ENCODE measurements at regions not wholly inside any gene's neighbourhood (a gene's known extent, or its start where the extent isn't known, plus 50 kb on each side); places are given as distances from the start of the nearest gene placed in this dataset.

GRCh38 chr2:147632198-147632597 is 212.6 kb upstream of the ACVR2A start:
- Histone ChIP-seq H3K27me3 (replicated peaks in 2 of 5; ENCODE audit: control insufficient read depth in 4 of 5, insufficient read depth in 5 of 5, low read length in 4 of 5) (no peaks in the 10 kb centered on the region), H3K9me3 (ENCODE audit: control extremely low read depth in 1 of 5, control insufficient read depth in 4 of 5, insufficient read depth in 2 of 5, low read depth in 1 of 5, low read length in 4 of 5) (no peaks in the 10 kb centered on the region), H3K27ac (ENCODE audit: insufficient read depth in 1 of 2, low read depth in 1 of 2, low read length in 2 of 2, poor library complexity in 1 of 2, severe bottlenecking in 2 of 2) (no peak overlapping the region), H3K36me3 (ENCODE audit: control insufficient read depth in 4 of 4, insufficient read depth in 4 of 4, low read length in 3 of 4) (no peaks in the 10 kb centered on the region), H3K4me1 (ENCODE audit: control extremely low read depth in 1 of 4, control insufficient read depth in 4 of 4, insufficient read depth in 4 of 4, low read length in 3 of 4) (peaks cover 20 to 38% (median 28%) of the 10 kb centered on the region in 4 experiments), H3K4me3 (ENCODE audit: control insufficient read depth in 1 of 7, extremely low read depth in 1 of 7, insufficient read depth in 4 of 7, low read depth in 2 of 7, low read length in 6 of 7) (no peak overlapping the region)
- CTCF ChIA-PET, result interaction anchor here (0.9 kb wide), 1 partner anchor 17 kb away, joined by 3 read pairs; no protein-coding TSS in a partner anchor
- DNase-seq, result peak; percentile 14 to 86 (median 79)
- POLR2A ChIA-PET, result no interaction called here
- 80% methylated on average over 1 of the region's 1 CpG for WGBS (ENCODE audit: insufficient coverage)

- no peaks in the 10 kb centered on the region for H3K36me3 ChIP-seq (ENCODE audit: control insufficient read depth in 4 of 4, insufficient read depth in 4 of 4, low read length in 3 of 4)
- no peaks in the 10 kb centered on the region for H3K9me3 ChIP-seq (ENCODE audit: control extremely low read depth in 1 of 5, control insufficient read depth in 4 of 5, insufficient read depth in 2 of 5, low read depth in 1 of 5, low read length in 4 of 5)
- no peak overlapping the region for H3K4me3 ChIP-seq (ENCODE audit: control insufficient read depth in 1 of 7, extremely low read depth in 1 of 7, insufficient read depth in 4 of 7, low read depth in 2 of 7, low read length in 6 of 7)
- POLR2A ChIA-PET, result no interaction called here
- no CpG with 5 or more reads among the region's 1 CpG for WGBS (ENCODE audit: insufficient coverage)
- H3K27ac ChIP-seq (ENCODE audit: insufficient read depth in 1 of 2, low read depth in 1 of 2, low read length in 2 of 2, poor library complexity in 1 of 2, severe bottlenecking in 2 of 2), result peak overlapping the region; percentile 51 to 82
- H3K4me1 ChIP-seq (ENCODE audit: control extremely low read depth in 1 of 4, control insufficient read depth in 4 of 4, insufficient read depth in 4 of 4, low read length in 3 of 4), result peaks cover 15 to 34% (median 22%) of the 10 kb centered on the region in 4 experiments
- DNase-seq, result peak; percentile 22 to 71 (median 53)
- CTCF ChIA-PET, result no interaction called here
- H3K27me3 ChIP-seq (replicated peaks in 2 of 5; ENCODE audit: control insufficient read depth in 4 of 5, insufficient read depth in 5 of 5, low read length in 4 of 5), result no peaks in the 10 kb centered on the region
These were observed 213.5 kb upstream of the ACVR2A start for GRCh38 chr2:147631294-147631693.

- peak; percentile 81 to 98 (median 94) for DNase-seq
- 0% methylated on average over 3 of the region's 6 CpGs for WGBS (ENCODE audit: insufficient coverage)
- H3K27ac ChIP-seq (ENCODE audit: insufficient read depth in 1 of 2, low read depth in 1 of 2, low read length in 2 of 2, poor library complexity in 1 of 2, severe bottlenecking in 2 of 2), result peak overlapping the region; percentile 69 to 82
- ChIA-PET CTCF (no interaction called here), POLR2A (no interaction called here)
- H3K9me3 ChIP-seq (ENCODE audit: control extremely low read depth in 1 of 5, control insufficient read depth in 4 of 5, insufficient read depth in 2 of 5, low read depth in 1 of 5, low read length in 4 of 5), result no peaks in the 10 kb centered on the region
- H3K4me3 ChIP-seq (ENCODE audit: control insufficient read depth in 1 of 7, extremely low read depth in 1 of 7, insufficient read depth in 4 of 7, low read depth in 2 of 7, low read length in 6 of 7), result no peak overlapping the region
- H3K4me1 ChIP-seq (ENCODE audit: control extremely low read depth in 1 of 4, control insufficient read depth in 4 of 4, insufficient read depth in 4 of 4, low read length in 3 of 4), result peaks cover 14 to 31% (median 20%) of the 10 kb centered on the region in 4 experiments
- no peaks in the 10 kb centered on the region for H3K36me3 ChIP-seq (ENCODE audit: control insufficient read depth in 4 of 4, insufficient read depth in 4 of 4, low read length in 3 of 4)
- H3K27me3 ChIP-seq (replicated peaks in 2 of 5; ENCODE audit: control insufficient read depth in 4 of 5, insufficient read depth in 5 of 5, low read length in 4 of 5), result no peaks in the 10 kb centered on the region
These were observed 214.2 kb upstream of the ACVR2A start for GRCh38 chr2:147630585-147630984.

GRCh38 chr2:147628971-147629421 is 215.8 kb upstream of the ACVR2A start:
- Histone ChIP-seq H3K27ac (ENCODE audit: insufficient read depth in 1 of 2, low read depth in 1 of 2, low read length in 2 of 2, poor library complexity in 1 of 2, severe bottlenecking in 2 of 2) (no peak overlapping the region), H3K4me3 (ENCODE audit: control insufficient read depth in 1 of 7, extremely low read depth in 1 of 7, insufficient read depth in 4 of 7, low read depth in 2 of 7, low read length in 6 of 7) (no peak overlapping the region), H3K9me3 (ENCODE audit: control extremely low read depth in 1 of 5, control insufficient read depth in 4 of 5, insufficient read depth in 2 of 5, low read depth in 1 of 5, low read length in 4 of 5) (no peaks in the 10 kb centered on the region), H3K27me3 (replicated peaks in 2 of 5; ENCODE audit: control insufficient read depth in 4 of 5, insufficient read depth in 5 of 5, low read length in 4 of 5) (no peaks in the 10 kb centered on the region), H3K4me1 (ENCODE audit: control extremely low read depth in 1 of 4, control insufficient read depth in 4 of 4, insufficient read depth in 4 of 4, low read length in 3 of 4) (peaks cover 14 to 31% (median 22%) of the 10 kb centered on the region in 4 experiments), H3K36me3 (ENCODE audit: control insufficient read depth in 4 of 4, insufficient read depth in 4 of 4, low read length in 3 of 4) (no peaks in the 10 kb centered on the region)
- POLR2A ChIA-PET, result no interaction called here
- CTCF ChIA-PET, result interaction anchor here (0.9 kb wide), 1 partner anchor 9 kb away, joined by 3 read pairs; no protein-coding TSS in a partner anchor
- WGBS (ENCODE audit: insufficient coverage), result 70% methylated on average over 1 of the region's 1 CpG
- DNase-seq, result peak in 2 of 3 donors; percentile 52 to 64

GRCh38 chr2:147623328-147623727 is 221.5 kb upstream of the ACVR2A start:
- 63% methylated on average over 1 of the region's 1 CpG for WGBS (ENCODE audit: insufficient coverage)
- ChIA-PET POLR2A (no interaction called here), CTCF (no interaction called here)
- peak; percentile 14 to 85 (median 77) for DNase-seq
- H3K27me3 ChIP-seq (replicated peaks in 2 of 5; ENCODE audit: control insufficient read depth in 4 of 5, insufficient read depth in 5 of 5, low read length in 4 of 5), result no peaks in the 10 kb centered on the region
- no peak overlapping the region for H3K27ac ChIP-seq (ENCODE audit: insufficient read depth in 1 of 2, low read depth in 1 of 2, low read length in 2 of 2, poor library complexity in 1 of 2, severe bottlenecking in 2 of 2)
- peak overlapping the region in 1 of 7 experiments; percentile 38 for H3K4me3 ChIP-seq (ENCODE audit: control insufficient read depth in 1 of 7, extremely low read depth in 1 of 7, insufficient read depth in 4 of 7, low read depth in 2 of 7, low read length in 6 of 7)
- peaks cover 0 to 15% (median 9%) of the 10 kb centered on the region in 4 experiments for H3K4me1 ChIP-seq (ENCODE audit: control extremely low read depth in 1 of 4, control insufficient read depth in 4 of 4, insufficient read depth in 4 of 4, low read length in 3 of 4)
- H3K36me3 ChIP-seq (ENCODE audit: control insufficient read depth in 4 of 4, insufficient read depth in 4 of 4, low read length in 3 of 4), result no peaks in the 10 kb centered on the region
- H3K9me3 ChIP-seq (ENCODE audit: control extremely low read depth in 1 of 5, control insufficient read depth in 4 of 5, insufficient read depth in 2 of 5, low read depth in 1 of 5, low read length in 4 of 5), result no peaks in the 10 kb centered on the region

GRCh38 chr2:147621656-147622197 is 223.1 kb upstream of the ACVR2A start:
- Histone ChIP-seq H3K9me3 (ENCODE audit: control extremely low read depth in 1 of 5, control insufficient read depth in 4 of 5, insufficient read depth in 2 of 5, low read depth in 1 of 5, low read length in 4 of 5) (no peaks in the 10 kb centered on the region), H3K36me3 (ENCODE audit: control insufficient read depth in 4 of 4, insufficient read depth in 4 of 4, low read length in 3 of 4) (no peaks in the 10 kb centered on the region), H3K27me3 (replicated peaks in 2 of 5; ENCODE audit: control insufficient read depth in 4 of 5, insufficient read depth in 5 of 5, low read length in 4 of 5) (no peaks in the 10 kb centered on the region), H3K4me3 (ENCODE audit: control insufficient read depth in 1 of 7, extremely low read depth in 1 of 7, insufficient read depth in 4 of 7, low read depth in 2 of 7, low read length in 6 of 7) (no peak overlapping the region), H3K4me1 (ENCODE audit: control extremely low read depth in 1 of 4, control insufficient read depth in 4 of 4, insufficient read depth in 4 of 4, low read length in 3 of 4) (peaks cover 0 to 15% (median 9%) of the 10 kb centered on the region in 4 experiments), H3K27ac (ENCODE audit: insufficient read depth in 1 of 2, low read depth in 1 of 2, low read length in 2 of 2, poor library complexity in 1 of 2, severe bottlenecking in 2 of 2) (no peak overlapping the region)
- 100% methylated on average over 2 of the region's 3 CpGs for WGBS (ENCODE audit: insufficient coverage)
- no peak for DNase-seq
- ChIA-PET CTCF (no interaction called here), POLR2A (no interaction called here)

- Histone ChIP-seq H3K4me1 (ENCODE audit: control extremely low read depth in 1 of 4, control insufficient read depth in 4 of 4, insufficient read depth in 4 of 4, low read length in 3 of 4) (peaks cover 0 to 15% (median 9%) of the 10 kb centered on the region in 4 experiments), H3K27ac (ENCODE audit: insufficient read depth in 1 of 2, low read depth in 1 of 2, low read length in 2 of 2, poor library complexity in 1 of 2, severe bottlenecking in 2 of 2) (no peak overlapping the region), H3K4me3 (ENCODE audit: control insufficient read depth in 1 of 7, extremely low read depth in 1 of 7, insufficient read depth in 4 of 7, low read depth in 2 of 7, low read length in 6 of 7) (no peak overlapping the region), H3K27me3 (replicated peaks in 2 of 5; ENCODE audit: control insufficient read depth in 4 of 5, insufficient read depth in 5 of 5, low read length in 4 of 5) (no peaks in the 10 kb centered on the region), H3K9me3 (ENCODE audit: control extremely low read depth in 1 of 5, control insufficient read depth in 4 of 5, insufficient read depth in 2 of 5, low read depth in 1 of 5, low read length in 4 of 5) (no peaks in the 10 kb centered on the region), H3K36me3 (ENCODE audit: control insufficient read depth in 4 of 4, insufficient read depth in 4 of 4, low read length in 3 of 4) (no peaks in the 10 kb centered on the region)
- ChIA-PET POLR2A (interaction anchor here (0.6 kb wide), 1 partner anchor 14 kb away, joined by 5 read pairs; no protein-coding TSS in a partner anchor), CTCF (interaction anchor here (0.6 kb wide), 1 partner anchor 9 kb away, joined by 3 read pairs; no protein-coding TSS in a partner anchor)
- WGBS (ENCODE audit: insufficient coverage), result 100% methylated on average over 1 of the region's 4 CpGs
- DNase-seq, result no peak
These were observed 225.0 kb upstream of the ACVR2A start for GRCh38 chr2:147619808-147620207.

All from common myeloid progenitor, CD34-positive (primary cell).